Vagina (tissue), 2 donors: ENCODE measurements at regions not wholly inside any gene's neighbourhood (a gene's known extent, or its start where the extent isn't known, plus 50 kb on each side); places are given as distances from the start of the nearest gene placed in this dataset.

Experiments
- POLR2A ChIP-seq, 2 donors: fragments of 450-650 bp; IDR thresholded peaks; one replicate each; pipeline ENCODE4 v1.6.1; 2017; ENCODE audit warnings: antibody characterized with exemption in 2 of 2, mild to moderate bottlenecking in 2 of 2, moderate library complexity in 2 of 2
- TF ChIP-seq, protein P1 (sequence below), 3 experiments: fragments of 450-650 bp in 2 of 3; fragments of 200-600 bp in 1 of 3; sonication (generic) in 1 of 3; IDR thresholded peaks; one replicate each; pipeline ENCODE4 v1.5.1; 2017 to 2019; ENCODE audit warnings: antibody characterized with exemption in 3 of 3, mild to moderate bottlenecking in 2 of 3, moderate library complexity in 2 of 3

- TF ChIP-seq POLR2A (IDR thresholded peaks at IDR 0.05) = no peak
- TF ChIP-seq, protein P1, sequence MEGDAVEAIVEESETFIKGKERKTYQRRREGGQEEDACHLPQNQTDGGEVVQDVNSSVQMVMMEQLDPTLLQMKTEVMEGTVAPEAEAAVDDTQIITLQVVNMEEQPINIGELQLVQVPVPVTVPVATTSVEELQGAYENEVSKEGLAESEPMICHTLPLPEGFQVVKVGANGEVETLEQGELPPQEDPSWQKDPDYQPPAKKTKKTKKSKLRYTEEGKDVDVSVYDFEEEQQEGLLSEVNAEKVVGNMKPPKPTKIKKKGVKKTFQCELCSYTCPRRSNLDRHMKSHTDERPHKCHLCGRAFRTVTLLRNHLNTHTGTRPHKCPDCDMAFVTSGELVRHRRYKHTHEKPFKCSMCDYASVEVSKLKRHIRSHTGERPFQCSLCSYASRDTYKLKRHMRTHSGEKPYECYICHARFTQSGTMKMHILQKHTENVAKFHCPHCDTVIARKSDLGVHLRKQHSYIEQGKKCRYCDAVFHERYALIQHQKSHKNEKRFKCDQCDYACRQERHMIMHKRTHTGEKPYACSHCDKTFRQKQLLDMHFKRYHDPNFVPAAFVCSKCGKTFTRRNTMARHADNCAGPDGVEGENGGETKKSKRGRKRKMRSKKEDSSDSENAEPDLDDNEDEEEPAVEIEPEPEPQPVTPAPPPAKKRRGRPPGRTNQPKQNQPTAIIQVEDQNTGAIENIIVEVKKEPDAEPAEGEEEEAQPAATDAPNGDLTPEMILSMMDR (IDR thresholded peaks at IDR 0.05) = no peak
Measured at GRCh38 chr12:39685854-39686657, 66.5 kb upstream of the ABCD2 start.
